BE2C (cell line): ENCODE measurements at regions not wholly inside any gene's neighbourhood (a gene's known extent, or its start where the extent isn't known, plus 50 kb on each side); places are given as distances from the start of the nearest gene placed in this dataset.

Experiments
- DNase-seq: peaks from one replicate; pipeline ENCODE4 v3.0.0-alpha.2; 2020
- H3K27me3 ChIP-seq: fragments of 250-450 bp; sonication (Bioruptor Pico); 2 replicates; pipeline ENCODE4 v1.5.1; 2020; ENCODE audit warnings: mild to moderate bottlenecking
- H3K36me3 ChIP-seq: fragments of 250-450 bp; sonication (Bioruptor Pico); 2 replicates; pipeline ENCODE4 v1.5.1; 2020; ENCODE audit warnings: mild to moderate bottlenecking
- H3K4me1 ChIP-seq: fragments of 250-450 bp; sonication (Bioruptor Pico); 2 replicates; pipeline ENCODE4 v1.5.1; 2020
- H3K4me3 ChIP-seq: 2 replicates; pipeline ENCODE4 v1.5.1; 2011; ENCODE audit warnings: low read depth, low read length
- H3K9me3 ChIP-seq: fragments of 250-450 bp; sonication (Bioruptor Pico); 2 replicates; pipeline ENCODE4 v1.5.1; 2020
- TF ChIP-seq, protein P1 (sequence below): IDR thresholded peaks from 2 replicates; pipeline ENCODE4 v1.5.1; 2012; ENCODE audit warnings: mild to moderate bottlenecking, low read depth, low read length

- no peak for DNase-seq
- TF ChIP-seq, protein P1, sequence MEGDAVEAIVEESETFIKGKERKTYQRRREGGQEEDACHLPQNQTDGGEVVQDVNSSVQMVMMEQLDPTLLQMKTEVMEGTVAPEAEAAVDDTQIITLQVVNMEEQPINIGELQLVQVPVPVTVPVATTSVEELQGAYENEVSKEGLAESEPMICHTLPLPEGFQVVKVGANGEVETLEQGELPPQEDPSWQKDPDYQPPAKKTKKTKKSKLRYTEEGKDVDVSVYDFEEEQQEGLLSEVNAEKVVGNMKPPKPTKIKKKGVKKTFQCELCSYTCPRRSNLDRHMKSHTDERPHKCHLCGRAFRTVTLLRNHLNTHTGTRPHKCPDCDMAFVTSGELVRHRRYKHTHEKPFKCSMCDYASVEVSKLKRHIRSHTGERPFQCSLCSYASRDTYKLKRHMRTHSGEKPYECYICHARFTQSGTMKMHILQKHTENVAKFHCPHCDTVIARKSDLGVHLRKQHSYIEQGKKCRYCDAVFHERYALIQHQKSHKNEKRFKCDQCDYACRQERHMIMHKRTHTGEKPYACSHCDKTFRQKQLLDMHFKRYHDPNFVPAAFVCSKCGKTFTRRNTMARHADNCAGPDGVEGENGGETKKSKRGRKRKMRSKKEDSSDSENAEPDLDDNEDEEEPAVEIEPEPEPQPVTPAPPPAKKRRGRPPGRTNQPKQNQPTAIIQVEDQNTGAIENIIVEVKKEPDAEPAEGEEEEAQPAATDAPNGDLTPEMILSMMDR, result no peak
- H3K4me1 ChIP-seq, result no peaks in the 10 kb centered on the region
- H3K9me3 ChIP-seq, result no peaks in the 10 kb centered on the region; the same call in 1 of the 2 replicates
- no peak overlapping the region for H3K4me3 ChIP-seq
- H3K27me3 ChIP-seq, result no peaks in the 10 kb centered on the region
- H3K36me3 ChIP-seq, result no peaks in the 10 kb centered on the region
Observed at GRCh38 chr10:36716291-36716690, 409.1 kb upstream of the ANKRD30A start.

DNA sequence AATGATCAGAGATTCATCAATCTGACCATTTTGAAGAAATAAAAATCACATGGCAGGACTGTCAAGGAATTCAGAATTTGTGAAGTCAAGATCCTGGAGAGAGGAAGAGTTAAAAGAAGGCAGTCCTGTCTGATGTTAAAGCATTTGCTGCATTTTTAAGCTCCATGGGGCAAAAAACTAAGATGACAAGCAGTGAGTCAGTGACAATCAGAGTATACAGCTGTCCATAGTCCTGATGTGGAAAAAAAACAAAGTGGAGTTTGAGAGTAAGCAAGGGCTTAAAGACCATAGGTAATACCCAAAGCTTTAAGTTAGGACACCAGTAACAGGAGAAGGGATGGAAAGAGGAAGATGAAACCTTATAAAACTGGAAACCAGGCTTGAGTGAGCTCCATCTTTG lies 412.7 kb upstream of the ANKRD30A start:
- Histone ChIP-seq H3K9me3 (no peaks in the 10 kb centered on the region; the same call in 1 of the 2 replicates), H3K4me1 (no peaks in the 10 kb centered on the region), H3K36me3 (no peaks in the 10 kb centered on the region), H3K27me3 (no peaks in the 10 kb centered on the region), H3K4me3 (no peak overlapping the region)
- DNase-seq, result no peak
- TF ChIP-seq, protein P1, result no peak

- Histone ChIP-seq H3K4me3 (no peak overlapping the region), H3K36me3 (no peaks in the 10 kb centered on the region), H3K27me3 (no peaks in the 10 kb centered on the region), H3K4me1 (no peaks in the 10 kb centered on the region), H3K9me3 (no peaks in the 10 kb centered on the region)
- TF ChIP-seq, protein P1, result no peak
- no peak for DNase-seq
Observed at GRCh38 chr10:36711361-36711760, 414.0 kb upstream of the ANKRD30A start.

GRCh38 chr10:36704124-36704523 lies 421.3 kb upstream of the ANKRD30A start:
- H3K4me3 ChIP-seq, result no peak overlapping the region
- no peaks in the 10 kb centered on the region for H3K36me3 ChIP-seq
- no peaks in the 10 kb centered on the region for H3K27me3 ChIP-seq
- H3K9me3 ChIP-seq, result no peaks in the 10 kb centered on the region
- TF ChIP-seq, protein P1, result no peak
- DNase-seq, result no peak
- H3K4me1 ChIP-seq, result no peaks in the 10 kb centered on the region

GRCh38 chr10:36703179-36703578 lies 422.2 kb upstream of the ANKRD30A start:
- no peak for DNase-seq
- TF ChIP-seq, protein P1, result no peak
- Histone ChIP-seq H3K4me1 (no peaks in the 10 kb centered on the region), H3K9me3 (no peaks in the 10 kb centered on the region), H3K27me3 (no peaks in the 10 kb centered on the region), H3K36me3 (no peaks in the 10 kb centered on the region), H3K4me3 (no peak overlapping the region)

DNA sequence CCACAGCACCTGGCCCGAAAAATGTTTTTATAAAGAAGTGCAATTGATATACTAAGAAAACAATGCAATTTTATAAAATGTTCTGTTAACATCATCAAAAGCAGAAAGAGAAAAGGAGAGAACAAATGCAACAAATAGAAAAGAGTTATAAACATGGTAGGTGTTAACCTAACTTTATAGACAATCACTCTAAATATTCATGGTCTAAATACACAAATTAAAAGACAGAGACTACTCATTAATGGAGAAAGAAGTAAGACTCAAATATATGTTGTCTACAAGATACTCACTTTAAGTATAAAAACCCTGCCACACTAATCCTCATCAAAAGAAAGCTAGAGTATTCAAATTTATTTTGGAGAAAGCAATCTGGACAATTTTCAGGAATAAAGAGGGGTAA lies 425.3 kb upstream of the ANKRD30A start:
- no peaks in the 10 kb centered on the region for H3K27me3 ChIP-seq
- no peak overlapping the region for H3K4me3 ChIP-seq
- no peaks in the 10 kb centered on the region for H3K4me1 ChIP-seq
- TF ChIP-seq, protein P1, result no peak
- H3K9me3 ChIP-seq, result no peaks in the 10 kb centered on the region
- no peaks in the 10 kb centered on the region for H3K36me3 ChIP-seq
- DNase-seq, result no peak
